ENCODE measurements at regions not wholly inside any gene's neighbourhood (a gene's known extent, or its start where the extent isn't known, plus 50 kb on each side); places are given as distances from the start of the nearest gene placed in this dataset.

- no peaks in the 10 kb centered on the region for H3K4me1 ChIP-seq (ENCODE audit: control insufficient read depth in 4 of 4, insufficient read depth in 4 of 4, low read length in 3 of 4)
- H3K27me3 ChIP-seq (ENCODE audit: control insufficient read depth in 4 of 4, insufficient read depth in 4 of 4, low read length in 3 of 4) = no peaks in the 10 kb centered on the region
- H3K27ac ChIP-seq (ENCODE audit: low read depth in 1 of 2, low read length in 2 of 2) = no peak overlapping the region
- no peaks in the 10 kb centered on the region for H3K36me3 ChIP-seq (ENCODE audit: control insufficient read depth in 4 of 4, insufficient read depth in 3 of 4, low read depth in 1 of 4, low read length in 3 of 4)
- H3K4me3 ChIP-seq (ENCODE audit: low read depth in 1 of 3, low read length in 3 of 3) = no peak overlapping the region
- no peak for DNase-seq (ENCODE audit: low spot score)
- TF ChIP-seq RXRA (IDR thresholded peaks at IDR 0.05) (no peak), REST (IDR thresholded peaks at IDR 0.05) (no peak), FOXA2 (IDR thresholded peaks at IDR 0.05) (no peak), EGR1 (IDR thresholded peaks at IDR 0.05; ENCODE audit: low read depth in 2 of 2) (no peak), JUND (IDR thresholded peaks at IDR 0.05) (no peak), YY1 (IDR thresholded peaks at IDR 0.05) (no peak), RAD21 (IDR thresholded peaks at IDR 0.05) (no peak), SP1 (IDR thresholded peaks at IDR 0.05) (no peak), TAF1 (conservative IDR thresholded peaks at IDR 0.05) (no peak), GABPA (IDR thresholded peaks at IDR 0.05 in 1 of 2, conservative IDR thresholded peaks at IDR 0.05 in 1 of 2) (no peak), MAX (IDR thresholded peaks at IDR 0.05) (no peak), ZBTB33 (IDR thresholded peaks at IDR 0.05) (no peak), CTCF (IDR thresholded peaks at IDR 0.05; ENCODE audit: low read depth, low read length, missing input control) (no peak), HNF4A (conservative IDR thresholded peaks at IDR 0.05) (no peak), ATF3 (IDR thresholded peaks at IDR 0.05) (no peak)
- H3K9ac ChIP-seq (ENCODE audit: low read depth in 1 of 2, low read length in 2 of 2) = no peak overlapping the region
- no peaks in the 10 kb centered on the region for H3K9me3 ChIP-seq (ENCODE audit: control insufficient read depth in 4 of 4, low read length in 3 of 4)
Observed at GRCh38 chr20:52754366-52754765, 217.8 kb upstream of the TSHZ2 start.

GRCh38 chr20:52752023-52752422 lies 220.1 kb upstream of the TSHZ2 start:
- WGBS = 92% methylated on average over 5 of the region's 5 CpGs
- H3K27me3 ChIP-seq (ENCODE audit: control insufficient read depth in 4 of 4, insufficient read depth in 4 of 4, low read length in 3 of 4) = no peaks in the 10 kb centered on the region
- H3K4me3 ChIP-seq (ENCODE audit: low read depth in 1 of 3, low read length in 3 of 3) = no peak overlapping the region
- H3K9me3 ChIP-seq (ENCODE audit: control insufficient read depth in 4 of 4, low read length in 3 of 4) = no peaks in the 10 kb centered on the region
- H3K4me1 ChIP-seq (ENCODE audit: control insufficient read depth in 4 of 4, insufficient read depth in 4 of 4, low read length in 3 of 4) = no peaks in the 10 kb centered on the region
- H3K27ac ChIP-seq (ENCODE audit: low read depth in 1 of 2, low read length in 2 of 2) = no peak overlapping the region
- H3K36me3 ChIP-seq (ENCODE audit: control insufficient read depth in 4 of 4, insufficient read depth in 3 of 4, low read depth in 1 of 4, low read length in 3 of 4) = no peaks in the 10 kb centered on the region
- H3K9ac ChIP-seq (ENCODE audit: low read depth in 1 of 2, low read length in 2 of 2) = no peak overlapping the region
- no peak for DNase-seq (ENCODE audit: low spot score)
- TF ChIP-seq FOXA2 (IDR thresholded peaks at IDR 0.05) (no peak), JUND (IDR thresholded peaks at IDR 0.05) (no peak), CTCF (IDR thresholded peaks at IDR 0.05; ENCODE audit: low read depth, low read length, missing input control) (no peak), NR2F2 (IDR thresholded peaks at IDR 0.05) (no peak), MAX (IDR thresholded peaks at IDR 0.05) (no peak), TAF1 (conservative IDR thresholded peaks at IDR 0.05) (no peak), ZBTB33 (IDR thresholded peaks at IDR 0.05) (no peak), GABPA (IDR thresholded peaks at IDR 0.05 in 1 of 2, conservative IDR thresholded peaks at IDR 0.05 in 1 of 2) (no peak), EGR1 (IDR thresholded peaks at IDR 0.05; ENCODE audit: low read depth in 2 of 2) (no peak), RXRA (IDR thresholded peaks at IDR 0.05) (no peak)
